ENCODE measurements at regions not wholly inside any gene's neighbourhood (a gene's known extent, or its start where the extent isn't known, plus 50 kb on each side); places are given as distances from the start of the nearest gene placed in this dataset.

GRCh38 chr21:23955135-23955843, 1652.0 kb downstream of the MRPL39 start:
- no peak for DNase-seq
- H4K20me1 ChIP-seq (ENCODE audit: insufficient read depth, low read length), result no peaks in the 10 kb centered on the region
- H3K36me3 ChIP-seq (ENCODE audit: insufficient read depth, low read length), result no peaks in the 10 kb centered on the region
- H2AFZ ChIP-seq (ENCODE audit: low read depth, low read length), result no peak overlapping the region
- H3K79me2 ChIP-seq (ENCODE audit: insufficient read depth, low read length), result no peaks in the 10 kb centered on the region
- H3K9ac ChIP-seq (ENCODE audit: low read depth, low read length), result no peak overlapping the region
- H3K4me2 ChIP-seq (ENCODE audit: insufficient read depth, low read length), result no peak overlapping the region
- no peak overlapping the region for H3K4me3 ChIP-seq (ENCODE audit: low read depth in 1 of 2, low read length in 2 of 2)
- peak; percentile 71 for ATAC-seq (ENCODE audit: insufficient read depth, low read depth)
- TF ChIP-seq CTCF (IDR thresholded peaks at IDR 0.05; ENCODE audit: borderline replicate concordance, extremely low read depth, low read length, poor library complexity, severe bottlenecking) (no peak), EZH2 (IDR thresholded peaks at IDR 0.05; ENCODE audit: borderline replicate concordance, low read depth, low read length, severe bottlenecking) (no peak)
- H3K4me1 ChIP-seq (ENCODE audit: insufficient read depth, low read length), result peaks cover 19% of the 10 kb centered on the region
- no peak overlapping the region for H3K27ac ChIP-seq (ENCODE audit: low read length)
- H3K27me3 ChIP-seq (ENCODE audit: insufficient read depth, low read length, poor library complexity), result no peaks in the 10 kb centered on the region
- no peaks in the 10 kb centered on the region for H3K9me3 ChIP-seq (ENCODE audit: insufficient read depth, low read length, severe bottlenecking)

- no peak overlapping the region for H3K4me2 ChIP-seq (ENCODE audit: insufficient read depth, low read length)
- TF ChIP-seq EZH2 (IDR thresholded peaks at IDR 0.05; ENCODE audit: borderline replicate concordance, low read depth, low read length, severe bottlenecking) (no peak), CTCF (IDR thresholded peaks at IDR 0.05; ENCODE audit: borderline replicate concordance, extremely low read depth, low read length, poor library complexity, severe bottlenecking) (no peak)
- H3K27ac ChIP-seq (ENCODE audit: low read length), result no peak overlapping the region
- no peak overlapping the region for H3K9ac ChIP-seq (ENCODE audit: low read depth, low read length)
- no peaks in the 10 kb centered on the region for H3K27me3 ChIP-seq (ENCODE audit: insufficient read depth, low read length, poor library complexity)
- H3K4me1 ChIP-seq (ENCODE audit: insufficient read depth, low read length), result peaks cover 32% of the 10 kb centered on the region
- H4K20me1 ChIP-seq (ENCODE audit: insufficient read depth, low read length), result no peaks in the 10 kb centered on the region
- no peak for ATAC-seq (ENCODE audit: insufficient read depth, low read depth)
- no peaks in the 10 kb centered on the region for H3K36me3 ChIP-seq (ENCODE audit: insufficient read depth, low read length)
- H3K79me2 ChIP-seq (ENCODE audit: insufficient read depth, low read length), result no peaks in the 10 kb centered on the region
- H2AFZ ChIP-seq (ENCODE audit: low read depth, low read length), result no peak overlapping the region
- no peaks in the 10 kb centered on the region for H3K9me3 ChIP-seq (ENCODE audit: insufficient read depth, low read length, severe bottlenecking)
- no peak overlapping the region for H3K4me3 ChIP-seq (ENCODE audit: low read depth in 1 of 2, low read length in 2 of 2)
- no peak for DNase-seq
These were observed 1655.0 kb downstream of the MRPL39 start for GRCh38 chr21:23952269-23952668.

- Histone ChIP-seq H3K4me3 (ENCODE audit: low read depth in 1 of 2, low read length in 2 of 2) (no peak overlapping the region), H4K20me1 (ENCODE audit: insufficient read depth, low read length) (no peaks in the 10 kb centered on the region), H3K27ac (ENCODE audit: low read length) (no peak overlapping the region), H3K9me3 (ENCODE audit: insufficient read depth, low read length, severe bottlenecking) (no peaks in the 10 kb centered on the region), H3K9ac (ENCODE audit: low read depth, low read length) (no peak overlapping the region), H3K79me2 (ENCODE audit: insufficient read depth, low read length) (no peaks in the 10 kb centered on the region), H3K4me2 (ENCODE audit: insufficient read depth, low read length) (no peak overlapping the region), H3K27me3 (ENCODE audit: insufficient read depth, low read length, poor library complexity) (no peaks in the 10 kb centered on the region), H2AFZ (ENCODE audit: low read depth, low read length) (no peak overlapping the region), H3K4me1 (ENCODE audit: insufficient read depth, low read length) (peaks cover 32% of the 10 kb centered on the region), H3K36me3 (ENCODE audit: insufficient read depth, low read length) (no peaks in the 10 kb centered on the region)
- TF ChIP-seq CTCF (IDR thresholded peaks at IDR 0.05; ENCODE audit: borderline replicate concordance, extremely low read depth, low read length, poor library complexity, severe bottlenecking), result no peak
- TF ChIP-seq EZH2 (IDR thresholded peaks at IDR 0.05; ENCODE audit: borderline replicate concordance, low read depth, low read length, severe bottlenecking), result no peak
- no peak for ATAC-seq (ENCODE audit: insufficient read depth, low read depth)
- no peak for DNase-seq
These were observed 1656.0 kb downstream of the MRPL39 start for GRCh38 chr21:23951251-23951650.

Measured in DND-41 (cell line).